ENCODE measurements at regions not wholly inside any gene's neighbourhood (a gene's known extent, or its start where the extent isn't known, plus 50 kb on each side); places are given as distances from the start of the nearest gene placed in this dataset.

DNA sequence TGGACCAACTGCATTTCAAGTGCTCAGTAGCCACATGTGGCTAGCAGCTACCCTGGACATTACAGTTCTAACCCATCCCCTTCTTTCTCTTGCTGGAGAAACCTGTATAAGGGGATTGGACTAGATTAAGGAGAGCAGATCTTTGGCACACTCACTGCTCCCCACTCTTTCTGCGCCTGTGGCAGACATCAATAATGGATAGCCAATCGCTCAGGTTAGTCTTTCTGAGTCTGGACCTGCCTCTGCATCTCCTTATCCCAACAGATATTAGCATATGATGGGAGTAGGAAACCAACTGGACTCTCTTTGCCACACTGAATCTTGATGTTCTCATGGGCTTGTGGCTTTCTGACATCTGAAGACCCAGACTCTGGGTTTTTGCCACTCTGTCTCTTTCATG is 81.7 kb downstream of the IRX5 start:
- TF ChIP-seq, protein P1, sequence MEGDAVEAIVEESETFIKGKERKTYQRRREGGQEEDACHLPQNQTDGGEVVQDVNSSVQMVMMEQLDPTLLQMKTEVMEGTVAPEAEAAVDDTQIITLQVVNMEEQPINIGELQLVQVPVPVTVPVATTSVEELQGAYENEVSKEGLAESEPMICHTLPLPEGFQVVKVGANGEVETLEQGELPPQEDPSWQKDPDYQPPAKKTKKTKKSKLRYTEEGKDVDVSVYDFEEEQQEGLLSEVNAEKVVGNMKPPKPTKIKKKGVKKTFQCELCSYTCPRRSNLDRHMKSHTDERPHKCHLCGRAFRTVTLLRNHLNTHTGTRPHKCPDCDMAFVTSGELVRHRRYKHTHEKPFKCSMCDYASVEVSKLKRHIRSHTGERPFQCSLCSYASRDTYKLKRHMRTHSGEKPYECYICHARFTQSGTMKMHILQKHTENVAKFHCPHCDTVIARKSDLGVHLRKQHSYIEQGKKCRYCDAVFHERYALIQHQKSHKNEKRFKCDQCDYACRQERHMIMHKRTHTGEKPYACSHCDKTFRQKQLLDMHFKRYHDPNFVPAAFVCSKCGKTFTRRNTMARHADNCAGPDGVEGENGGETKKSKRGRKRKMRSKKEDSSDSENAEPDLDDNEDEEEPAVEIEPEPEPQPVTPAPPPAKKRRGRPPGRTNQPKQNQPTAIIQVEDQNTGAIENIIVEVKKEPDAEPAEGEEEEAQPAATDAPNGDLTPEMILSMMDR (IDR thresholded peaks at IDR 0.05): no peak
- no peak for TF ChIP-seq EZH2 (IDR thresholded peaks at IDR 0.05; ENCODE audit: borderline replicate concordance, insufficient read depth, low read depth, low read length, poor library complexity, severe bottlenecking)
